HCT116 (cell line): ENCODE measurements at regions not wholly inside any gene's neighbourhood (a gene's known extent, or its start where the extent isn't known, plus 50 kb on each side); places are given as distances from the start of the nearest gene placed in this dataset.

ENCODE experiments used
- CBX3 ChIP-seq: IDR thresholded peaks from 2 replicates; pipeline ENCODE4 v1.6.1; 2012; ENCODE audit warnings: low read depth
- CEBPB ChIP-seq: IDR thresholded peaks from 2 replicates; pipeline ENCODE4 v1.6.1; 2012; ENCODE audit warnings: low read depth
- EGR1 ChIP-seq: IDR thresholded peaks from 2 replicates; pipeline ENCODE4 v1.6.1; 2012; ENCODE audit warnings: low read depth
- EZH2phosphoT487 ChIP-seq: fragments of 200-600 bp; IDR thresholded peaks from 2 replicates; pipeline ENCODE4 v1.6.1; 2018; ENCODE audit warnings: antibody characterized with exemption, borderline replicate concordance
- FOSL1 ChIP-seq: IDR thresholded peaks from 2 replicates; pipeline ENCODE4 v1.6.1; 2012; ENCODE audit warnings: low read depth
- RAD21 ChIP-seq: IDR thresholded peaks from 2 replicates; pipeline ENCODE4 v1.6.1; 2012; ENCODE audit warnings: low read depth, mild to moderate bottlenecking
- SIN3A ChIP-seq: IDR thresholded peaks from 2 replicates; pipeline ENCODE4 v1.6.1; 2012; ENCODE audit warnings: low read depth
- TCF7L2 ChIP-seq: IDR thresholded peaks from 2 replicates; pipeline ENCODE4 v1.7.0; 2011; ENCODE audit warnings: borderline replicate concordance, inconsistent platforms; ENCODE audit not compliant: insufficient read depth, insufficient read length; ENCODE audit errors: extremely low read depth
- ZFX ChIP-seq: fragments of 450-650 bp; IDR thresholded peaks from 2 replicates; pipeline ENCODE4 v1.6.1; 2017
- TF ChIP-seq, protein P1 (sequence below): IDR thresholded peaks from 2 replicates; pipeline ENCODE4 v1.6.1; 2012; ENCODE audit warnings: low read depth

DNA sequence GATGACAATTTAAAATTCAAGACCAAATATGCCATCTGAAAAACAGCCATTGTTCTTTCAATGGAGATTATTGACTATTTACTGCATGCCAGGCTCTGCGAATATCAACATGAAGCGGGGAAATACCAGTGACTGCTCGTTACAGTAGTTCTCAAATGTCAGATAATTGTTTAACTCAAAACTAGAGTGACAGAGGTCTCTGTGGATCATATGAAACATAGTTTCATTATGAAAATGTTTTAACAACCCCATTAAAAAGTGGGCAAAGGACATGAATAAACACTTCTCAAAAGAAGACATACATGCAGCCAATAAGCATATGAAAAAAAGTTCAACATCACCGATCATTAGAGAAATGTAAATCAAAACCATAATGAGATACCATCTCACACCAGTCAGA, 50.0 kb upstream of the GPR149 start (continued):
- TF ChIP-seq, protein P1, sequence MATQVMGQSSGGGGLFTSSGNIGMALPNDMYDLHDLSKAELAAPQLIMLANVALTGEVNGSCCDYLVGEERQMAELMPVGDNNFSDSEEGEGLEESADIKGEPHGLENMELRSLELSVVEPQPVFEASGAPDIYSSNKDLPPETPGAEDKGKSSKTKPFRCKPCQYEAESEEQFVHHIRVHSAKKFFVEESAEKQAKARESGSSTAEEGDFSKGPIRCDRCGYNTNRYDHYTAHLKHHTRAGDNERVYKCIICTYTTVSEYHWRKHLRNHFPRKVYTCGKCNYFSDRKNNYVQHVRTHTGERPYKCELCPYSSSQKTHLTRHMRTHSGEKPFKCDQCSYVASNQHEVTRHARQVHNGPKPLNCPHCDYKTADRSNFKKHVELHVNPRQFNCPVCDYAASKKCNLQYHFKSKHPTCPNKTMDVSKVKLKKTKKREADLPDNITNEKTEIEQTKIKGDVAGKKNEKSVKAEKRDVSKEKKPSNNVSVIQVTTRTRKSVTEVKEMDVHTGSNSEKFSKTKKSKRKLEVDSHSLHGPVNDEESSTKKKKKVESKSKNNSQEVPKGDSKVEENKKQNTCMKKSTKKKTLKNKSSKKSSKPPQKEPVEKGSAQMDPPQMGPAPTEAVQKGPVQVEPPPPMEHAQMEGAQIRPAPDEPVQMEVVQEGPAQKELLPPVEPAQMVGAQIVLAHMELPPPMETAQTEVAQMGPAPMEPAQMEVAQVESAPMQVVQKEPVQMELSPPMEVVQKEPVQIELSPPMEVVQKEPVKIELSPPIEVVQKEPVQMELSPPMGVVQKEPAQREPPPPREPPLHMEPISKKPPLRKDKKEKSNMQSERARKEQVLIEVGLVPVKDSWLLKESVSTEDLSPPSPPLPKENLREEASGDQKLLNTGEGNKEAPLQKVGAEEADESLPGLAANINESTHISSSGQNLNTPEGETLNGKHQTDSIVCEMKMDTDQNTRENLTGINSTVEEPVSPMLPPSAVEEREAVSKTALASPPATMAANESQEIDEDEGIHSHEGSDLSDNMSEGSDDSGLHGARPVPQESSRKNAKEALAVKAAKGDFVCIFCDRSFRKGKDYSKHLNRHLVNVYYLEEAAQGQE = no peak
- TF ChIP-seq ZFX (no peak), EZH2phosphoT487 (no peak), SIN3A (no peak), EGR1 (no peak), CEBPB (no peak), CBX3 (no peak), RAD21 (no peak), TCF7L2 (no peak), FOSL1 (no peak)
